ENCODE measurements at regions not wholly inside any gene's neighbourhood (a gene's known extent, or its start where the extent isn't known, plus 50 kb on each side); places are given as distances from the start of the nearest gene placed in this dataset.

- peak; percentile 27 for DNase-seq
These were observed 53.2 kb upstream of the SYPL1 start for GRCh38 chr7:106165337-106165736.

- DNase-seq, result no peak
These were observed 51.1 kb upstream of the SYPL1 start for GRCh38 chr7:106163257-106163656.

Data from NCI-H524 treated with DMSO at 0.1 percent for 48 hours (cell line).